Osteocyte (in vitro differentiated cells): ENCODE measurements at regions not wholly inside any gene's neighbourhood (a gene's known extent, or its start where the extent isn't known, plus 50 kb on each side); places are given as distances from the start of the nearest gene placed in this dataset.

Experiments used
- DNase-seq: peaks from one replicate; pipeline ENCODE4 v3.0.0; 2021; ENCODE audit warnings: mixed read lengths; ENCODE audit not compliant: unreplicated experiment; ENCODE audit errors: extremely low spot score
- H3K27ac Mint-ChIP-seq: one replicate; pipeline ENCODE4 v1.8.0; 2021; ENCODE audit warnings: mild to moderate bottlenecking, mixed read lengths; ENCODE audit not compliant: unreplicated experiment
- H3K27me3 Mint-ChIP-seq: one replicate; pipeline ENCODE4 v1.8.0; 2021; ENCODE audit warnings: mixed read lengths; ENCODE audit not compliant: unreplicated experiment
- H3K36me3 Mint-ChIP-seq: one replicate; pipeline ENCODE4 v1.8.0; 2021; ENCODE audit warnings: mixed read lengths; ENCODE audit not compliant: unreplicated experiment
- H3K4me1 Mint-ChIP-seq: one replicate; pipeline ENCODE4 v1.8.0; 2021; ENCODE audit warnings: mixed read lengths; ENCODE audit not compliant: unreplicated experiment
- H3K4me3 Mint-ChIP-seq: one replicate; pipeline ENCODE4 v1.8.0; 2021; ENCODE audit warnings: mild to moderate bottlenecking, moderate library complexity, mixed read lengths; ENCODE audit not compliant: unreplicated experiment
- H3K9me3 Mint-ChIP-seq: one replicate; pipeline ENCODE4 v1.8.0; 2021; ENCODE audit warnings: mixed read lengths; ENCODE audit not compliant: unreplicated experiment
- CTCF ChIP-seq: fragments of 200-600 bp; sonication (generic); IDR thresholded peaks from 2 replicates; pipeline ENCODE4 v1.5.0; 2021; ENCODE audit warnings: antibody characterized with exemption, mild to moderate bottlenecking, moderate library complexity

- no peak for TF ChIP-seq CTCF
- peaks cover 9% of the 10 kb centered on the region for H3K4me1 Mint-ChIP-seq
- H3K27me3 Mint-ChIP-seq: no peaks in the 10 kb centered on the region
- DNase-seq: no peak
- H3K4me3 Mint-ChIP-seq: no peak overlapping the region
- H3K9me3 Mint-ChIP-seq: peaks cover 3% of the 10 kb centered on the region
- H3K27ac Mint-ChIP-seq: no peak overlapping the region
- H3K36me3 Mint-ChIP-seq: no peaks in the 10 kb centered on the region
Measured at GRCh38 chr12:71000748-71001147, 80.2 kb upstream of the PTPRR start.

GRCh38 chr12:71000255-71000654 lies 79.7 kb upstream of the PTPRR start:
- no peak for DNase-seq
- no peak for TF ChIP-seq CTCF
- Mint-ChIP-seq H3K9me3 (peaks cover 3% of the 10 kb centered on the region), H3K27me3 (no peaks in the 10 kb centered on the region), H3K36me3 (no peaks in the 10 kb centered on the region), H3K4me3 (no peak overlapping the region), H3K27ac (peak overlapping the region; percentile 58), H3K4me1 (peaks cover 10% of the 10 kb centered on the region)

GRCh38 chr12:70994217-70994788 lies 73.8 kb upstream of the PTPRR start:
- H3K4me1 Mint-ChIP-seq: peaks cover 19% of the 10 kb centered on the region
- H3K36me3 Mint-ChIP-seq: no peaks in the 10 kb centered on the region
- DNase-seq: no peak
- no peak overlapping the region for H3K4me3 Mint-ChIP-seq
- H3K27ac Mint-ChIP-seq: peak overlapping the region; percentile 62
- peaks cover under 1% of the 10 kb centered on the region for H3K9me3 Mint-ChIP-seq
- H3K27me3 Mint-ChIP-seq: no peaks in the 10 kb centered on the region
- TF ChIP-seq CTCF: no peak

GRCh38 chr12:70989232-70989631 lies 68.7 kb upstream of the PTPRR start:
- Mint-ChIP-seq H3K36me3 (no peaks in the 10 kb centered on the region), H3K4me3 (no peak overlapping the region), H3K27me3 (no peaks in the 10 kb centered on the region)

GRCh38 chr12:70985850-70986249 lies 65.3 kb upstream of the PTPRR start:
- H3K27ac Mint-ChIP-seq: no peak overlapping the region
- H3K27me3 Mint-ChIP-seq: no peaks in the 10 kb centered on the region
- DNase-seq: no peak
- TF ChIP-seq CTCF: no peak
- H3K4me1 Mint-ChIP-seq: peaks cover 12% of the 10 kb centered on the region
- no peaks in the 10 kb centered on the region for H3K36me3 Mint-ChIP-seq
- no peaks in the 10 kb centered on the region for H3K9me3 Mint-ChIP-seq
- H3K4me3 Mint-ChIP-seq: no peak overlapping the region

More at GRCh38 chr12:70989232-70989631, 68.7 kb upstream of the PTPRR start:
- TF ChIP-seq CTCF: no peak
- DNase-seq: no peak
- H3K4me1 Mint-ChIP-seq: peaks cover 9% of the 10 kb centered on the region
- no peak overlapping the region for H3K27ac Mint-ChIP-seq
- H3K9me3 Mint-ChIP-seq: no peaks in the 10 kb centered on the region
